ENCODE measurements at regions not wholly inside any gene's neighbourhood (a gene's known extent, or its start where the extent isn't known, plus 50 kb on each side); places are given as distances from the start of the nearest gene placed in this dataset.

DNA sequence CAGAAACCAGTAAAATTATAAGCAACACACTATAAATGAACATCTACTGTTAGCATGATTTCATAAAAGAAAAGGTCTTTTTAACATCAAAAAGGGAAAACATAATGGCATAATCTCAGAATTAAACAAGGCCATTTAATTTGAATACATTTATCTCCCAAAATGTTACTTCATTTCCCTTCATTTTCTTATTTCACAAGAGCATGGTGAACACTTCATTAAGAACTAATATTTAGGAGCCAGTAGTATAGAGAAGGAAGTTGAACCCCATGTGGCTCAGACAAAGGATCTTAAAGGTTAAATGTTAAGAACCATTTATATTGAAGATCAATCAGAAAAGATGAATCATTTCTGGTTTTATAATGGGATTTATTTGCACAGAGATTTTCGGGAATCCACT is 981.7 kb downstream of the TTLL7 start:
- Histone ChIP-seq H3K9me3 (peaks cover 0 to 5% of the 10 kb centered on the region in 2 donors), H3K27me3 (no peaks in the 10 kb centered on the region), H3K27ac (no peak overlapping the region), H3K4me1 (no peaks in the 10 kb centered on the region), H3K36me3 (no peaks in the 10 kb centered on the region), H3K4me3 (no peak overlapping the region)
- in situ Hi-C loops (cut with MboI; ENCODE audit: low pct_ligation_motif_present in 1 of 4, low pct_unique_long_range_greater_than_20kb in 1 of 4, low sequenced_read_pairs in 3 of 4), result no loop called here
- DNase-seq, result no peak
- WGBS, 2 donors (ENCODE audit: low coverage in 1 of 2), result 50 to 71% methylated on average over 1 of the region's 1 CpG
- TF ChIP-seq, protein P1, sequence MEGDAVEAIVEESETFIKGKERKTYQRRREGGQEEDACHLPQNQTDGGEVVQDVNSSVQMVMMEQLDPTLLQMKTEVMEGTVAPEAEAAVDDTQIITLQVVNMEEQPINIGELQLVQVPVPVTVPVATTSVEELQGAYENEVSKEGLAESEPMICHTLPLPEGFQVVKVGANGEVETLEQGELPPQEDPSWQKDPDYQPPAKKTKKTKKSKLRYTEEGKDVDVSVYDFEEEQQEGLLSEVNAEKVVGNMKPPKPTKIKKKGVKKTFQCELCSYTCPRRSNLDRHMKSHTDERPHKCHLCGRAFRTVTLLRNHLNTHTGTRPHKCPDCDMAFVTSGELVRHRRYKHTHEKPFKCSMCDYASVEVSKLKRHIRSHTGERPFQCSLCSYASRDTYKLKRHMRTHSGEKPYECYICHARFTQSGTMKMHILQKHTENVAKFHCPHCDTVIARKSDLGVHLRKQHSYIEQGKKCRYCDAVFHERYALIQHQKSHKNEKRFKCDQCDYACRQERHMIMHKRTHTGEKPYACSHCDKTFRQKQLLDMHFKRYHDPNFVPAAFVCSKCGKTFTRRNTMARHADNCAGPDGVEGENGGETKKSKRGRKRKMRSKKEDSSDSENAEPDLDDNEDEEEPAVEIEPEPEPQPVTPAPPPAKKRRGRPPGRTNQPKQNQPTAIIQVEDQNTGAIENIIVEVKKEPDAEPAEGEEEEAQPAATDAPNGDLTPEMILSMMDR (IDR thresholded peaks at IDR 0.05), result no peak
- TF ChIP-seq POLR2A (IDR thresholded peaks at IDR 0.05) (no peak), POLR2AphosphoS5 (IDR thresholded peaks at IDR 0.05) (no peak), EP300 (IDR thresholded peaks at IDR 0.05; ENCODE audit: low read depth) (no peak)
- intact Hi-C loops (cut with DNase I; ENCODE audit: low total_unique reads), result no loop called here

DNA sequence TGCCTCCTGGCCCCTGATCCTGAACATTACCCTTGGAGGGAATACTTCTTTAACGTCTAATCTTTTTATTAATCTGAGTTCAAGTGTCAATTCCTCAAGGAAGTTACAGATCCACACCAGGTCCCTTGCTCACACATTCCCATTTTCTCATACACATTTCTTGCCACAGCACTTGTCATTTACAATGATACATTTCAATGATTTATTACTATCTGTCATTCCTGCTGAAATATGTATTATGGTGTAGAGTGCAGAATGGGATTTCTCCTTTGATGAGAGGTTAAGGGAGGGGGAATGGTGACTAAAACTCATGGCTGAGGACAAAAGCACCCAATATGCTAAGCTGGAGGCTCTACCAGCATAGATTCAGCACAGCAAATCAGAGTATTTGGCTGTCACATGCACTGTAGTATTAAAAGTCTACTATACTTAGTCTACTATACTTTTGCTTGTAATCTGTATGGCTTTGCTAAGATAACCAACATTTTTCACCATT is 982.5 kb downstream of the TTLL7 start:
- peaks cover 0 to 5% of the 10 kb centered on the region in 2 donors for H3K9me3 ChIP-seq
- no peak overlapping the region for H3K4me3 ChIP-seq
- 80 to 86% methylated on average over 1 of the region's 1 CpG for WGBS, 2 donors (ENCODE audit: low coverage in 1 of 2)
- H3K36me3 ChIP-seq, result no peaks in the 10 kb centered on the region
- H3K4me1 ChIP-seq, result no peaks in the 10 kb centered on the region
- H3K27me3 ChIP-seq, result no peaks in the 10 kb centered on the region
- in situ Hi-C loops (cut with MboI; ENCODE audit: low pct_ligation_motif_present in 1 of 4, low pct_unique_long_range_greater_than_20kb in 1 of 4, low sequenced_read_pairs in 3 of 4) (no loop called here), intact Hi-C loops (cut with DNase I; ENCODE audit: low total_unique reads) (no loop called here)
- no peak overlapping the region for H3K27ac ChIP-seq
- TF ChIP-seq, protein P1 (IDR thresholded peaks at IDR 0.05), result no peak
- TF ChIP-seq POLR2A (IDR thresholded peaks at IDR 0.05) (no peak), EP300 (IDR thresholded peaks at IDR 0.05; ENCODE audit: low read depth) (no peak), POLR2AphosphoS5 (IDR thresholded peaks at IDR 0.05) (no peak)
- DNase-seq, result no peak

DNA sequence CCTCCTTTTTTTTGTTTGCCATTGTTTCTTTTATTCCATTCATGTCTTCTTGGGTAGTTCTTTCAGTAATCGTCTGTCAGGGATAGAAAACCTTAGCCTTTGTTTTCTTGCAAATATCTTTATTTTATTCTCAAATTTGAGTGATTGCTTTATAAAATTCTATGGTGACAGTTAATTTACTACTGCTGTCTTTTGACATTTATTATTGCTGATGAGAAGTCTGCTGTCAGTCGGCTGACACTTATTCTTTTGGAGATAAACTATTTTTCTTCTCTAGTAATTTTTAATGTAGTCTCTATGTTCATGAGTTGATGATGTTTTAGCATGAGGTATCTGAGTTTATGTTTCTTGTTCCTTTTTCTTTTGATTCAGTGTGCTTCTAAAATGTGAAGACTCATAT is 983.8 kb downstream of the TTLL7 start:
- no peaks in the 10 kb centered on the region for H3K36me3 ChIP-seq
- DNase-seq, result no peak
- no peak for TF ChIP-seq POLR2A (IDR thresholded peaks at IDR 0.05)
- TF ChIP-seq POLR2AphosphoS5 (IDR thresholded peaks at IDR 0.05), result no peak
- no peak for TF ChIP-seq EP300 (IDR thresholded peaks at IDR 0.05; ENCODE audit: low read depth)
- TF ChIP-seq, protein P1 (IDR thresholded peaks at IDR 0.05), result no peak
- intact Hi-C loops (cut with DNase I; ENCODE audit: low total_unique reads) (no loop called here), in situ Hi-C loops (cut with MboI; ENCODE audit: low pct_ligation_motif_present in 1 of 4, low pct_unique_long_range_greater_than_20kb in 1 of 4, low sequenced_read_pairs in 3 of 4) (no loop called here)
- H3K4me1 ChIP-seq, result no peaks in the 10 kb centered on the region
- H3K9me3 ChIP-seq, result peaks cover 0 to under 1% of the 10 kb centered on the region in 2 donors
- WGBS, 2 donors (ENCODE audit: low coverage in 1 of 2), result 79 to 83% methylated on average over 2 of the region's 2 CpGs
- no peak overlapping the region for H3K27ac ChIP-seq
- H3K27me3 ChIP-seq, result no peaks in the 10 kb centered on the region
- no peak overlapping the region for H3K4me3 ChIP-seq

DNA sequence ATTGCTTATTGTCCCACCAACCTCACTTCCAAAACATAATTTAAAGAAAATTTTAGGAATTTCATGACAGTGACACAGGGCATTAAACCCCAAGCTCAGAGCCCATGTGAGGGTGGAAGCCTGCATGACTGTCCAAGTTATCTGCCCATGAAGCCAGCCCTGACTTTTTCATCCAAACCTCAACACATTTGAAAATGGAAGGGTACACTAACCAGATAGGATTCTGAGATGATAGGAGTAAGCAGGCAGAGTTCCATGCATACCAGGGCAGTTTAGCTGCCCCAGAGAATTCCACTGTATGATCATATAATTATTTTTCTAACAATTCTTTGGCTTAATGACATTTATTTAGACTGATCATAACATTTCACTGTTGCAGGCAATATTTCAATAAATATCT is 986.0 kb downstream of the TTLL7 start:
- H3K27ac ChIP-seq, result no peak overlapping the region
- no peak for DNase-seq
- no peaks in the 10 kb centered on the region for H3K27me3 ChIP-seq
- H3K36me3 ChIP-seq, result no peaks in the 10 kb centered on the region
- no peaks in the 10 kb centered on the region for H3K4me1 ChIP-seq
- intact Hi-C loops (cut with DNase I; ENCODE audit: low total_unique reads) (no loop called here), in situ Hi-C loops (cut with MboI; ENCODE audit: low pct_ligation_motif_present in 1 of 4, low pct_unique_long_range_greater_than_20kb in 1 of 4, low sequenced_read_pairs in 3 of 4) (no loop called here)
- no peaks in the 10 kb centered on the region for H3K9me3 ChIP-seq
- TF ChIP-seq, protein P1 (IDR thresholded peaks at IDR 0.05), result no peak
- TF ChIP-seq POLR2A (IDR thresholded peaks at IDR 0.05) (no peak), EP300 (IDR thresholded peaks at IDR 0.05; ENCODE audit: low read depth) (no peak), POLR2AphosphoS5 (IDR thresholded peaks at IDR 0.05) (no peak)
- H3K4me3 ChIP-seq, result no peak overlapping the region
